CD14-positive monocyte (primary cell): ENCODE measurements at regions not wholly inside any gene's neighbourhood (a gene's known extent, or its start where the extent isn't known, plus 50 kb on each side); places are given as distances from the start of the nearest gene placed in this dataset.

Source experiments
- DNase-seq, 3 donors: peaks; one replicate each; pipeline ENCODE4 v3.0.0-alpha.2; 2011 to 2022
- H2AFZ ChIP-seq: 2 replicates; pipeline ENCODE4 v1.6.0; 2012; ENCODE audit warnings: mild to moderate bottlenecking, low read depth, low read length, inconsistent platforms; ENCODE audit not compliant: insufficient read depth, poor library complexity, severe bottlenecking
- H3K27ac ChIP-seq, 2 donors: 1 replicate in 1 of 2; 2 replicates in 1 of 2; pipeline ENCODE4 v1.5.1; 2012 to 2013; ENCODE audit warnings: low read length in 2 of 2, control low read depth in 1 of 2, inconsistent platforms in 1 of 2, low read depth in 1 of 2, mild to moderate bottlenecking in 1 of 2
- H3K27me3 ChIP-seq, 2 donors: one replicate each; pipeline versions ENCODE4 v1.6.0 to v1.6.1; 2011 to 2013; ENCODE audit warnings: low read length in 2 of 2; ENCODE audit not compliant: control insufficient read depth in 2 of 2, insufficient read depth in 2 of 2
- H3K36me3 ChIP-seq, 2 donors: replicated peaks in 1 of 2; 1 replicate in 1 of 2; 2 replicates in 1 of 2; pipeline versions ENCODE4 v1.5.1 to v1.6.1; 2012 to 2013; ENCODE audit warnings: low read length in 2 of 2, control low read depth in 1 of 2, inconsistent platforms in 1 of 2, mild to moderate bottlenecking in 1 of 2; ENCODE audit not compliant: insufficient read depth in 2 of 2, control insufficient read depth in 1 of 2
- H3K4me1 ChIP-seq, 2 donors: 1 replicate in 1 of 2; 2 replicates in 1 of 2; pipeline versions ENCODE4 v1.5.1 to v1.6.1; 2012 to 2013; ENCODE audit warnings: low read length in 2 of 2, control low read depth in 1 of 2, inconsistent platforms in 1 of 2, mild to moderate bottlenecking in 1 of 2, moderate library complexity in 1 of 2; ENCODE audit not compliant: insufficient read depth in 2 of 2, control insufficient read depth in 1 of 2
- H3K4me2 ChIP-seq: replicated peaks from 2 replicates; pipeline ENCODE3; 2012; ENCODE audit warnings: low read length, moderate library complexity, mild to moderate bottlenecking; ENCODE audit not compliant: poor library complexity, severe bottlenecking; ENCODE audit errors: extremely low read depth
- H3K4me3 ChIP-seq, 3 experiments: fragments of 200-600 bp in 1 of 3; sonication (generic) in 1 of 3; replicated peaks in 1 of 3; 1 replicate in 2 of 3; 2 replicates in 1 of 3; pipeline ENCODE4 v1.5.1; 2011 to 2013; ENCODE audit warnings: low read length in 3 of 3, mild to moderate bottlenecking in 3 of 3, control low read depth in 2 of 3, low read depth in 2 of 3, inconsistent platforms in 1 of 3, moderate library complexity in 1 of 3
- H3K79me2 ChIP-seq: 2 replicates; pipeline ENCODE4 v1.6.0; 2012; ENCODE audit warnings: mild to moderate bottlenecking, control low read depth, inconsistent platforms, low read length, moderate library complexity; ENCODE audit not compliant: insufficient read depth
- H3K9ac ChIP-seq: 2 replicates; pipeline ENCODE4 v1.6.0; 2017; ENCODE audit warnings: low read length, mild to moderate bottlenecking; ENCODE audit not compliant: insufficient read depth, poor library complexity, severe bottlenecking
- H3K9me3 ChIP-seq, 2 donors: replicated peaks in 1 of 2; 1 replicate in 1 of 2; 2 replicates in 1 of 2; pipeline versions ENCODE4 v1.5.1 to v1.6.1; 2012 to 2013; ENCODE audit warnings: low read length in 2 of 2, control low read depth in 1 of 2; ENCODE audit not compliant: control insufficient read depth in 1 of 2, insufficient read depth in 1 of 2
- H4K20me1 ChIP-seq: 2 replicates; pipeline ENCODE4 v1.6.0; 2012; ENCODE audit warnings: mild to moderate bottlenecking, low read length, control low read depth, moderate library complexity; ENCODE audit not compliant: insufficient read depth
- H3K27ac Mint-ChIP-seq, 7 donors: one replicate each; pipeline ENCODE4 v1.8.0; 2020; ENCODE audit warnings: mild to moderate bottlenecking in 7 of 7, mixed read lengths in 7 of 7, moderate library complexity in 6 of 7, inconsistent platforms in 2 of 7
- H3K27me3 Mint-ChIP-seq, 3 donors: one replicate each; pipeline ENCODE4 v1.8.0; 2021 to 2022; ENCODE audit warnings: low read depth in 3 of 3, mild to moderate bottlenecking in 3 of 3, mixed read lengths in 3 of 3, moderate library complexity in 3 of 3, inconsistent platforms in 1 of 3
- H3K36me3 Mint-ChIP-seq, 2 donors: one replicate each; pipeline ENCODE4 v1.8.0; 2020; ENCODE audit warnings: mixed read lengths in 2 of 2, inconsistent platforms in 1 of 2, mild to moderate bottlenecking in 1 of 2
- H3K4me1 Mint-ChIP-seq: one replicate; pipeline ENCODE4 v1.8.0; 2020; ENCODE audit warnings: mild to moderate bottlenecking, mixed read lengths
- H3K4me3 Mint-ChIP-seq, 2 donors: one replicate each; pipeline ENCODE4 v1.8.0; 2020; ENCODE audit warnings: mild to moderate bottlenecking in 2 of 2, mixed read lengths in 2 of 2, moderate library complexity in 1 of 2
- H3K9me3 Mint-ChIP-seq, 7 donors: one replicate each; pipeline ENCODE4 v1.8.0; 2020 to 2022; ENCODE audit warnings: mixed read lengths in 7 of 7, mild to moderate bottlenecking in 6 of 7, moderate library complexity in 6 of 7, inconsistent platforms in 2 of 7
- CTCF ChIP-seq: fragments of 200-600 bp; IDR thresholded peaks from one replicate; pipeline ENCODE4 v1.8.0; 2022; ENCODE audit warnings: antibody characterized with exemption, mild to moderate bottlenecking
- WGBS: methylation state at CpG from one replicate; pipeline ENCODE4 v1.1.5; 2013; ENCODE audit warnings: missing lambda C conversion rate; ENCODE audit not compliant: insufficient coverage; 5-methylcytosine and 5-hydroxymethylcytosine counted together
- intact Hi-C, 2 donors: fragments of 100-400 bp; cut with micrococcal nuclease; formaldehyde crosslinking; loops; one replicate each; pipeline versions ENCODE4 v1.15.0 to v1.15.1; 2023

GRCh38 chr11:70882716-70883085 is 369.7 kb downstream of the SHANK2 start:
- H3K4me2 ChIP-seq = no peak overlapping the region
- Mint-ChIP-seq H3K36me3 (no peaks in the 10 kb centered on the region), H3K4me1 (no peaks in the 10 kb centered on the region), H3K4me3 (no peak overlapping the region), H3K27ac (no peak overlapping the region), H3K27me3 (peaks cover 4 to 11% (median 7%) of the 10 kb centered on the region in 3 donors), H3K9me3 (peaks cover 0 to 2% (median 0%) of the 10 kb centered on the region in 7 donors)
- H3K9ac ChIP-seq = no peak overlapping the region
- no peaks in the 10 kb centered on the region for H3K4me1 ChIP-seq
- DNase-seq = no peak
- WGBS = 88% methylated on average over 9 of the region's 9 CpGs
- intact Hi-C loops = no loop called here
- no peaks in the 10 kb centered on the region for H3K27me3 ChIP-seq
- no peaks in the 10 kb centered on the region for H3K36me3 ChIP-seq
- no peak overlapping the region for H3K27ac ChIP-seq
- no peaks in the 10 kb centered on the region for H4K20me1 ChIP-seq
- no peaks in the 10 kb centered on the region for H3K9me3 ChIP-seq
- no peak overlapping the region for H3K4me3 ChIP-seq
- H2AFZ ChIP-seq = no peak overlapping the region
- H3K79me2 ChIP-seq = no peaks in the 10 kb centered on the region
- no peak for TF ChIP-seq CTCF

DNA sequence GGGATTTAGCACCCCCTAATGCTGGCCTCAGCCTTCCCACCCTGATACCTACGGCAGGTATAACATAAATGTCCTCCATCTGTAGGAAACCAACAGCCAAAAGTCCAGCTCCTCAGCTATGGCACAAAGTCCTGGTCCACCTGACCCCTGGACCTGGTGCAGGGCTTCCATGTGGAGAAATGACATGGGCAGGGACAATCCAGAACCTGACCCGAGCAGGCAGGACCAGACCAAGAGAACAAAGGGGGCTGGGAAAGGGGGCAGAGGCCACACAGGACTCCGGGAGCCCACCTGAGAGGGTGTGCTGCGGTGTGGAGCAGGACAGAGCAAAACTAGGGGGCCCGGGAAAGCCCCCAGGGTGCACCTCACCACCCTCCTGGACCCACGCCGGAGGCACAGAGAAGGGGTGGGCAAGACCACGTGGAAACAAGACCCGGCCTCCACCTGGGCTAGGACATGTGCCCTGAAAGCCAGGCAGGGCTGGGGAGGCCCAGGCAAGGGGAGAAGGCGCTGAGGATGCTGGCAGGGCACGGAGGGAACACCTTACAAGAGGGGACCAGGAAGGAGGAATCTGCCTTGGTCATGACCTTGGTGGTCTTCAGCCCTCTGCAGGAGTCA is 368.9 kb downstream of the SHANK2 start:
- Histone ChIP-seq H3K79me2 (no peaks in the 10 kb centered on the region), H3K4me1 (no peaks in the 10 kb centered on the region), H3K27me3 (no peaks in the 10 kb centered on the region), H4K20me1 (no peaks in the 10 kb centered on the region), H3K9me3 (no peaks in the 10 kb centered on the region), H3K36me3 (no peaks in the 10 kb centered on the region), H3K27ac (no peak overlapping the region), H3K9ac (no peak overlapping the region), H3K4me2 (no peak overlapping the region), H2AFZ (no peak overlapping the region), H3K4me3 (no peak overlapping the region)
- H3K27me3 Mint-ChIP-seq = peaks cover 2 to 11% (median 9%) of the 10 kb centered on the region in 3 donors
- no peak for DNase-seq
- peaks cover 0 to 3% (median under 1%) of the 10 kb centered on the region in 7 donors for H3K9me3 Mint-ChIP-seq
- 93% methylated on average over 11 of the region's 11 CpGs for WGBS
- TF ChIP-seq CTCF = no peak
- H3K36me3 Mint-ChIP-seq = no peaks in the 10 kb centered on the region
- intact Hi-C loops = no loop called here
- no peak overlapping the region for H3K4me3 Mint-ChIP-seq
- H3K27ac Mint-ChIP-seq = no peak overlapping the region
- H3K4me1 Mint-ChIP-seq = no peaks in the 10 kb centered on the region
